ENCODE measurements at regions not wholly inside any gene's neighbourhood (a gene's known extent, or its start where the extent isn't known, plus 50 kb on each side); places are given as distances from the start of the nearest gene placed in this dataset.
"Not testable (repeated sequence)": the region's sequence is repeated elsewhere in the genome, so short reads cannot be mapped to it uniquely, and the experiment has no call there.

DNA sequence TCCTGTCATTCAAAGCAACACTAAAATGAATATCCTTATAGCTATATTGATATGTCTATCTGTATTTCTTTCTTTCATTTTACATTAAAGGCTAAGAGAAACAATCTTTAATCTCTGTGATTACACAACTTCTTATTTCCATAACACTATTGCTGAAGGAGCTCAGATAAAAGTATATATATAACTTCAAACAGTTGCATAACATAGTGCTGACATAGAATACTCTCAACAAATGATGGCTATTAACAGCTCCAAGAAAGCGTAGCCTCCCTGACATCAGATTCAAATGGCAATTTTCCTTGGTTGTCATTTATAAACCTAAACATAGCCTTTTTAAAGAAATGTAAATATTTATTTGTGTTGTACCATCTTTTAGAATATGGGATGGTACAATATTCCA, 116.6 kb upstream of the PTPRG start:
- DNase-seq (ENCODE audit: low read depth), result no peak

- DNase-seq (ENCODE audit: low read depth), result no peak
Measured at GRCh38 chr3:61445924-61446323, 115.4 kb upstream of the PTPRG start.

DNA sequence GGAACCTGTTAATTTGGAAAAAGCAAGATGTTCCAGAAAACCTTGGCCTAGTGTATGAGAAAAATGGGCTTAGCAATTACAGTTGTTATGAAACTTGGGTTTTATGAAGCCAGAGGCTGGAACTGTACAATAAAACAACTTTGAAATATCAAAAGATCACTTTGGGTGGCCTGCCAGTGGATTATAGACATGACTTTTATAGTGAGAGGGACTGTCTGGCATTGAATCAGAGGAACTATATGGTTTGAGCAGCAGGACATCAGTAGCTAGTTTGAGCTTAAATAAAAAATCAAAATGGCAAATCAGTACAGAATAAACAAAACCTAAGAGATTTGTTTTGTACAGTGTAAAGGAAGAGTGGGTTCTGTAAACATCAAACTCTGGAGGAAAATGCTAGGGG, 115.0 kb upstream of the PTPRG start:
- DNase-seq (ENCODE audit: low read depth), result no peak

GRCh38 chr3:61448378-61448777, 113.0 kb upstream of the PTPRG start:
- DNase-seq (ENCODE audit: low read depth), result no peak

- DNase-seq (ENCODE audit: low read depth), result no peak
Measured at GRCh38 chr3:61449327-61450040, 111.9 kb upstream of the PTPRG start.

DNA sequence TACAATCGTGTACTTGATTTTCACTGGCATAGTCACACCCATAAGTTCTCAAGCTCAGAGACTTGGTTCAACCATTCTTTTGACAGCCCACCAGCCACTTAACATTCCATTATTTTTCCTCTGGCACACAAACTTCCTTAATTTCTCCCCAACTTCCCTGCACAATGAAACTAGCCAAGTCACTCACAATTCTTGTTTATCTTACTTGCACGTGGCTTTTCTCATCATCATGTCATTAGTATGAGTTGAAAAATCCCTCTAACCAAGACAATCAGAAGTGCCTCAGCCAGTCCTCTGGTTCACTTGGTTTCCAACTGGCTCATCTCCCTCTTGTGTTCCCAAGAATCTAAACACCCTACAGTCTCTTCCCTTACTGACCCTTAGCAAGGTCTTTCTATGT, 110.5 kb upstream of the PTPRG start:
- no peak for DNase-seq (ENCODE audit: low read depth)

DNA sequence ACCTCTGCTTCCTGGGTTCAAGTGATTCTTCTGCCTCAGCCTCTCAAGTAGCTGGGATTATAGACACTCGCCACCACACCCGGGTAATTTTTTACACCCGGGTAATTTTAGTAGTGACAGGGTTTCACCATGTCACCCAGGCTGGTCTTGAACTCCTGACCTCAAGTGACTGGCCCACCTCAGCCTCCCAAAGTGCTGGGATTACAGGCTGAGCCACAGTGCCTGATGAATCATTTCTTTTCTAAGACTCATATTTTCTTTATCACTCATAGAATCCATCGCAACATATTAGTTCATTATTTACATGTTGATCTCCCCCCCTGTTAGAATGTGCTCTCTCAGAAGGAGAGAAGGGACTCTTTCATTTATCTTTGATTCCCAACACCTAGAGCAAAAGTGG, 109.5 kb upstream of the PTPRG start:
- DNase-seq (ENCODE audit: low read depth), result peak; percentile 46

DNA sequence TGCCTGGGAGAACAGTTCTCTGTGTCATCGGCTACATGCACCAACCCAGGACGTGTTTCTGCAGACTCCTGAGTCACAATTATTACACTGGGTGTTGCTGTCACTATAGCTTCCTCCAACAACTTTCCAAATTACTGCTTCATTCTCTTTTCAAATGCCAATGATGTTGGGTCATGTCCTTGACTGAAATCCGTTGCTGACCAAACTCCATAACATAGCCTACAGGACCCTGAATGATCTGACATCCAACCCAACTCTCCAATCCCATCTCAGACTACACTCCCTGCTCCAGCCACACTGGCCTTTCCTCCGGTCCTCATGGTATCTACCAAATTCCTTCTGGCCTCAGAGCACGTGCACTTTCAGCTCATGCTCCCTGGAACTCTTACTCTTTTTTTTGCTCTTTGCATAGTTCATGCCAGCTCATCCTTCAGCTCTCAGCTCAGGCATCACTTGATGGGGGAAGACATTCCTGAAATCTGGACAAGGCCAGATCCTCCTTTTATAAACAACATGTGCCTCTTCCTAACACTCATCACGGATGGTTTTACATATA, 108.8 kb upstream of the PTPRG start:
- peak; percentile 52 for DNase-seq (ENCODE audit: low read depth)

GRCh38 chr3:61454006-61454585, 107.3 kb upstream of the PTPRG start:
- DNase-seq (ENCODE audit: low read depth), result no peak

GRCh38 chr3:61454801-61455200, 106.6 kb upstream of the PTPRG start:
- DNase-seq (ENCODE audit: low read depth), result no peak

DNA sequence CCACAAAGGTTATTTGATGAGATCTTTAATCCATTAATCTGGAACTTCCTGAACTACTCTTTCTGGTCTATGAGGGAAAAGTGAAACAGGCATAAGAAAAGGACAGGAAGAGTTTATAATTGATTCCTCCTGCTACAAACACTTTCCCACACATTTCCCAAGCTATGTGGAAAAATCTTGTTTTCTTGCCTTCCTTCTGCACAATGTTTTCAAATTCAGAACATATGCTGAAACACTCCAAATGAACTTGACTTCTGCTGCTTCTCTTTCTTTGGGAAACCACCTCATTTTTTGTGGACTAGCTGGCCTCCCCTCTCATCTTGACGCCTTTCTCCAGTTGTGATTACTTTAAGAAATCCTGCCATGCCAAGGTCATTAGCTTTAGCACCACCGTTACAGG, 100.7 kb upstream of the PTPRG start:
- no peak for DNase-seq (ENCODE audit: low read depth)

DNA sequence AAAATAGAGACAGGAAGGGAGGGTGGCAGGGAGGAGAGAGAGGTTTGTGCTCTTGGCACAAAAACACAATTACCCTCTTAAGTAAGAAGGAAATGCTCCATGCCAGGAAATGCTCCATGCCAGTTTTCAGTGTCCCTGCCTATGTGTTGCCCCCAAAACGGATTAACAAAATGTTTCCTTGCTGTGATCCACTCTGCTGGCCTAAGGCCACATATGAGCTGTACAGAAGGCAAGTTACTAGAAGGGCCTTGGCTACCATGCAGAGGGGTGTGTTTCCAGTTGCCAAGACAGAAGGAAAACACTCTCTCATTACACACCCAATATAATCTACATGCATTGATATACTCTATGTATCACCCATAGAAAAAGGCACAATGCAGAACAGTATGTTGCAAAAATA, 98.2 kb upstream of the PTPRG start:
- DNase-seq (ENCODE audit: low read depth), result no peak

GRCh38 chr3:61464518-61465140, 96.7 kb upstream of the PTPRG start:
- no peak for DNase-seq (ENCODE audit: low read depth)

GRCh38 chr3:61466357-61466756, 95.0 kb upstream of the PTPRG start:
- no peak for DNase-seq (ENCODE audit: low read depth)

DNA sequence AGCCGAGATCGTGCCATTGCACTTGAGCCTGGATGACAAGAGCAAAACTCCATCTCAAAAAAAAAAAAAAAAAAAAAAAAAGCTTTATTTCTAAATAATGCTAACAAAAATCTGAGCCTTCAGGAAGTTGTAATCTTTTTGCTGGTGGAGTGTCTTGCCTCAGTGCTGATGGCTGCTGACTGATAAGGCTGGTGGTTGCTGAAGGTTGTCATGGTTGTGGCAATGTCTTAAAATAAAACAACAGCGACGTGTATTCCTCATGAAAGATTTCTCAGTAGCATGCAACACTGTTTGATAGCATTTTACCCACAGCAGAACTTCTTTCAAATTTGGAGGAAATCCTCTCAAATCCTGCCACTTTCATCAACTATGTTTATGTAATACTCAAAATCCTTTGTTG, 77.4 kb upstream of the PTPRG start:
- DNase-seq (ENCODE audit: low read depth), result no peak

DNA sequence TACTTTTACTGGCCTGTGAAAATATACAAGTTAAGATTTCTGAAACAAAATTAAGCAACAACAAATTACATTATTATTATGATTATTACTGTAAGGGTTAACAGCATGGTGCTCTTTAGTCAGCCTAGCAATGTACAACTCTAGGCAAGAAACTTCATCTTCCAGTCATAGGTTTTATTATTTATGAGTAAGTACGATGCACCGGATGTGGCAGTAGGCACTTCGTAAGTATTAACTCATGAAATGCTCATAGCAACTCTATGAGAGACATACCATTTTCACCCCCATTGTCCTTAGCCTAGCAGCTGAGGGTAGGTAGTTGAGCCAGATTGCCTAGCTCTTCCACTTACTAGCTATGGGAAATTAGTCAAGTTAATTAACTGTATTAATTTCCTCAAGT, 68.0 kb upstream of the PTPRG start:
- DNase-seq (ENCODE audit: low read depth), result peak; percentile 50

GRCh38 chr3:61494309-61494708, 67.1 kb upstream of the PTPRG start:
- not testable (repeated sequence) for DNase-seq (ENCODE audit: low read depth)

GRCh38 chr3:61497463-61497862, 63.9 kb upstream of the PTPRG start:
- no peak for DNase-seq (ENCODE audit: low read depth)

DNA sequence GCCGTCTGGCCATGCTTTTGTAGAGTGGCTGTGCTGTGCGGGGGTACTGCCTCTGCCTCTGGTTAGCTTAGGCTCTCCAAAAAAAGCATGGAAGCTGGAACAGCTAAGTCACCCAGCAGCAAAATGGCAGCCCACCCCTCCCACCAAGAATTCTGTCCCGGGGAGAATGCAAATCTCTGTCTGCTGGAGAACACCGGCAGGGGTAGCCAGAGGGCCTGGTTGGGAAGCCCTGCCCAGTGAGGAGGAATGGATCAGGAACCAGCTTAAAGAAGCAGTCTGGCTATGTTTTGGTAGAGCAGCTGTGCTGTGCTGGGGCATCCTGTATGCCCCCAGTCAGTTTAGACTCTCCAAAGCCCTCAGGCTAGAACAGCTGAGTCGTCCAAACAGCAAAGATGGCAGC, 56.2 kb upstream of the PTPRG start:
- no peak for DNase-seq (ENCODE audit: low read depth)

GRCh38 chr3:61507946-61508345, 53.4 kb upstream of the PTPRG start:
- no peak for DNase-seq (ENCODE audit: low read depth)

Data from ELR (cell line).